GM19372 (cell line): ENCODE measurements at regions not wholly inside any gene's neighbourhood (a gene's known extent, or its start where the extent isn't known, plus 50 kb on each side); places are given as distances from the start of the nearest gene placed in this dataset.

Experiments
- ATAC-seq: cut with Tn5 transposase; IDR thresholded peaks from one replicate; pipeline ENCODE4 v1.9.1; 2021; ENCODE audit warnings: mild to moderate bottlenecking, low read depth, moderate library complexity; ENCODE audit not compliant: unreplicated experiment

DNA sequence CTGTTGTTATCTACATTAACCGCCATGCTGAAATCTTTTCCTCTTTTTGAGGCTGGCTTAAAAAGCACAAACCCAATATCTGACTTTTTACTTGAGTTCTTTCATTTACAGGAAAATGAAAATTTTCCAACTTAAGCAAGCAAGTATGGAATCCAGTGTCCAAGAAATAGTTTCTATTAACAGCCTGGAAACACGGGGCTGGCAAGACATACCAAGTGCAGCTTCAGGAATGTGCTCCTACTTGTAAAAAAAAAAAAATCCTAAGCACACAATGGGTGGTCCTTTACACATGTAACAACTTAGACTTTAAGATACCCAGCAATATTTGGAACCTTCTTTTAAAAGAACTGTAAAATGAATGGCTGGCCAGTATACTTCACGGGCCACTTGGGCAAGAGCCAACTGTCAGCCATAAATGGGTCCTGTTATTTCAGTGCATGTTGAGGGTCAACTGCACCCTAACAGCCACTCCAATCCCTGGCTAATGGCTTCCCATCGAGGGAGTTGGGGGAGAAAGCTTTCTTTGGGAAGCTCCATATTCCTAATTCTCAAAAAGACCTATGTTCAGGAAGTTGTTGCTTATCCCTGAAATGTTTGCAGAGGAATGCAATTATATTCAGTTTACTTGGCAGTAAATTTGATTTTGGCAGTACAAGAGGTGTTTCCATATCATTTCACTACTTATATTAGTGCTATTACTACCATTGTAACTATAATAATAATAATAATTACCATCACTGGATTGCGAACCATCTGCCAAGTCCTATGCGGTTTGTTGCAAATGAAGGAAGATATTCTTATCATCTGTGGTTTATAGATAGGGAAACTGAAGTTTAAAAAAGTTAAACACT, 236.4 kb upstream of the TMEM72 start:
- no peak for ATAC-seq

DNA sequence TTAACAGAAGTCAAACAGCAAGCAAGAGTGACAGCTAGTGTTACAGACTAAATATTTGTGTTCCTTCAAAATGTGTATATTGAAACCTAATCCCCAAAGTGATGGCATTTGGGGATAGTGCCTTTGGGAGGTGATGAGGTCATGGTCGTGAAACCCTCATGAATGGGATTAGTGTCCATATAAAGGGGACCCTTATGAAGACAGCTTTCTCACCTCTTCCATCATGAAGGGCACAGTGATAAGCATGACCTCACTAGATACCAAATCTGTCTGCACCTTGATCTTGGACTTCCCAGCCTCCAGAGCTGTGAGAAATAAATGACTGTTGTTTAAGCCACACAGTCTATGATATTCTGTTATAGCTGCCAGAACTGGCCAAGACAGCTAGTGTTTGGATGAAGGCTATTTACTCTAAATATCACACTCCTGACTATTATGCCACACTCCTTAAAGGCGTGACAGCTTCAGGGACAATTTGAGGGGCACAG, 235.7 kb upstream of the TMEM72 start:
- no peak for ATAC-seq

DNA sequence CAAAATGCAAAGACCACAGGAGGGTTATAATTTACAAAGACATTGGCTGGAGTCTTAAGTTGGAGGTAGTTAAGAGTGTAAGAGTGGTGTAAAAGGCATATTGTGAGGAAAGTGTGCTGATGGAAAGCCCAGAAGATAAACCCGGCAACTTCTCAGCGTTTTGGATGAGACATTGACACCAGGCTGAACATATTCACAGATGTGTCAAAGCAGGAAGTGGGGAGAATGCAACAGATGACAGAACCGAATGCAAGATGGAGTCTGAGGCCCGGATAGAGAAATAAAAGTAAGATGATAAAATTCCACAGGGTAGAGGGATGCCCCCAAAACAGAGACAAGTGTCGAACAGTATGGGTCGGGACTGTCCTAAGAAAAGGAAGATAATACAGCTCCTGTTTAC, 230.4 kb upstream of the TMEM72 start:
- ATAC-seq = no peak

DNA sequence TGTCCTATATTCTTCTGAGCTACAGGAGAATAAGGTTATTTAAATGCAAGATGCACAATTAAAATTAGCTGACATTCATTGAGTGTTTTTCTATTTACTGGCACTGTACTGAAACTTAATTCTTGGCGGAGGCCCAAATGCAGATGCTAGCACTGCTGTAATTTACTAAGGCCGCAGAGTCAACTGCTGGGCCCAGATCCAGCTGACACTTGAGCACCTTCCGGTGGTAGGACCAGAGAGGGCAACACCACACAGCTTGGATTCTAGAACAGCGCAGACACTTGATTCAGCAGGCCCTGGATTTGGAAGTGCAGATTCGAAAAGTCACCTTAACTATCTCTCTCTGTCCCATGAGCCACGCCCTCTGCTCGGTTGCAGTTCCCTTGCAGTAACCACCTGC, 228.6 kb upstream of the TMEM72 start:
- ATAC-seq = no peak

DNA sequence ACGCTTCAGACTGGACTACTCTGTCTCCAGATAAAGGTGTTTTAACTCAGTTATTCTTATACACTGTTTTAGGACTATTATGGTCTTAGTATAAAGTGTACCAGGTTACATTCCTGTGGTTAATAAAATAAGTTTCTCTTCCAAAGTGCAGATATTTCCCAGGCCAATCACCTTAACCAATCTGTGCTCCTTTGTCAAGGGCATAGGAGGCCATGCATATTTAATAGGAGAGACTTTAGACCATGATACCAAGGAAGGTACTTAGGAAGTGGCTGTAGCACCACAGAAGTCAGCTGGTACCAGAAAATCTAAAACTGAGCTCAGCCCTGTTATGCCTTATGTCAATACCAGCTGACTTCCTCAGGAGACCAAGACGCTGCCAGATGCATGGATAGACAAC, 226.5 kb upstream of the TMEM72 start:
- no peak for ATAC-seq

DNA sequence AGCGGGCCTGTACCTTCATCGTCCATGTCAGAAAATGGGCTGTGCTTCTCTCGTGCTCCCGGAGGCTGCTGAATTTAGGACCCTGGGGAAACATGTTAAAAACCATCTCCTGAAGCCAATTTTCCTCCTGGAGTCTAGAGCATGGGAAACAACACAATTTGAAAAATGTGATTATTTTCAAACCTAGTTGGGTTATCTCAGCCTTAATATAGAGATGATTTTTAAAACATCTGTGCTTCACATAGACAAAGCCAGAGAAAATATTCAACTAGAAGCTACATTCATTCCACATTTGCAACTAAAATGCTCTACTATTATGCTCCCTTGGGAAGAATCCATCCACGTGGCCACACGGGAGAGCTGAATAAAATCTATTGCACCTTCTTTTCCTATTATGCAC, 225.9 kb upstream of the TMEM72 start:
- no peak for ATAC-seq

DNA sequence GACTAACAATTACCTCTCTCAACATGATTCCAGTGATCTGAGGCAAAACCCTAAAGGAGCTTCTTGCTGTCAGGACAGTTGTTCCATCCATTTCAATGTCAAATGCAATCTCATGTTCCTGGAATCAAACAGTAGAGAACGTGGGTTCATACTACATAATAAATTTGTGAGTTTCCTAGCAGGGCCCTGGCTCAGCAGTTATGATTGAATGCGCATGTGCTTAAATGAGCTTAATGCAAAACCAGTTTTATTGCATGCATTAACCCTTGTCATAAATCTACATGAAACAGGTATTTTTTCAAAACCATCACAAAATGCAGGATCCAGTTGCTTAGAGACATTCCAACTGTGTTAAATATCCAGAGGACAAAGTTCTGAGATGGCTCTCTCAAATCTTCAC, 225.4 kb upstream of the TMEM72 start:
- no peak for ATAC-seq

DNA sequence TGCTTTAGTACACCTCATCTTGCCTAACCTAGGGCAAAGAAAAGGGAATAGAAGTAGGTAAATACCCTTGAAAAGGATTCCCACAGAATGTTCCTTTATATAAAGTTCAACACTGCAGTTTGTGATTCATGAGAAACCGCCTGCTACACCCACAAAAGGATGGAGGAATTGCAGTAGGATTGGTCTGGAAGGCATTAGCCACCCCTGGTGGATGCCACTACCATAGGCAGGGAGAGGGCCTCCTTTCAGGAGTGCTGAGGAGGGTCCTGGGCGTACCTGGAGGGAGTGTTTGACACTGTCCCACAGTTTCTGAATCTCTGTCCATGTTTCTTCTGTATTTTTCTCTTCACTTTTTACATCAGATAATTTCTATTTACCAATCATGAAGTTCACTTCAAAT, 221.8 kb upstream of the TMEM72 start:
- no peak for ATAC-seq

DNA sequence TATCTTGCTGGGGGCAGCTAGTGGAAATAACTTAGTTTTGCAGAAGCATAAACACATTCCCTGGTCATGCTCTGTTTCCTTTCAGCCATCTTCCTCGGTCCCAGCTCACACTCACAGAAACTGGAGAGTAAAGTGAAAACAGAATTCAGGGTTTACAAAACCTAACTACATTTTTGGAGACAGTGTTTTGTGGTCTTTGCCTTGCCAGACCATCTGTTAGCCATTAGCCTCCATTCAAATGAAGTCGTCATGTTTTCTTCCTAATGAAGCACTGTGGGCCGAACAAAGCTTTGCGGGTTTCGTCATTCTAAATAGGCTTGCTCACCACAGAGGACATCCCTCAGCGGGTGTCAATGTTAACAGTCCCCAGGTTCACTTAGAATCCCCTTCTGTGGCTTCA, 214.6 kb upstream of the TMEM72 start:
- ATAC-seq = no peak

DNA sequence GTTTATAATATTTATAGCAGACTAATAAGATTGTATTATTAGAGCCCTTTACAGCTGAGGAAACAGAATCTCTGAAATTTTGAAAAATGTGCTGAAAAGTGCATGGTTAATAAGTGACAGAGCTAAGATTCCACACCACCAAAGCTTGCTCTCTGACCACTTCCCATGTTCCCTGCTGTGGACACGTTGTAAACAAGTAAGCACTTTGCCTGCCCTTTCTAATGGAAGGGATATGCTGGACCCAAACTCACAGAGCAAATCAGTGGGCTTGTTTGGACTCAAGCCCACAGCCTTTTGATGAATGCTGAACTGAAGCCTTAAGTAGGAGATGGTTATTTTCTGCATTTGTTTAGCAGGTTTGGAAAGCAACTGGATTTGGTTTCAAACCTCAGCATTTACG, 214.0 kb upstream of the TMEM72 start:
- no peak for ATAC-seq

DNA sequence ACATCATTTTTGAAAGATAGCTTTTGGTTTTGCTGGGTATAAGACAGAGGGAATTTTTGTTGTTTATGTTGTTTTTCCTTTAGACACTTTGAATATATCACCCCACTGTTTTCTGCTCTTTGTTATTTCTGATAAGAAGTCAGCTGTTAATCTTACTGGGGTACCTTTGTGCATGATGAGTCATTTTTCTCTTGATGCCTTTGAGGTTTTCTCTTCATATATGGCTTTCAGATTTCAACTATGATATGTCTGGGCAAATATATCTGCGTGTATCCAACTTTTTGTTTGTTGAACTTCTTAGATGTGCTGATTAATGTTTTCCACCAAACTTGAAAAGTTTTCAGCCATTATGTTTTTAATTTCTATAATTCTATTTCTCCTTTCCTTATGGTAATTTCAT, 208.6 kb upstream of the TMEM72 start:
- ATAC-seq = no peak

DNA sequence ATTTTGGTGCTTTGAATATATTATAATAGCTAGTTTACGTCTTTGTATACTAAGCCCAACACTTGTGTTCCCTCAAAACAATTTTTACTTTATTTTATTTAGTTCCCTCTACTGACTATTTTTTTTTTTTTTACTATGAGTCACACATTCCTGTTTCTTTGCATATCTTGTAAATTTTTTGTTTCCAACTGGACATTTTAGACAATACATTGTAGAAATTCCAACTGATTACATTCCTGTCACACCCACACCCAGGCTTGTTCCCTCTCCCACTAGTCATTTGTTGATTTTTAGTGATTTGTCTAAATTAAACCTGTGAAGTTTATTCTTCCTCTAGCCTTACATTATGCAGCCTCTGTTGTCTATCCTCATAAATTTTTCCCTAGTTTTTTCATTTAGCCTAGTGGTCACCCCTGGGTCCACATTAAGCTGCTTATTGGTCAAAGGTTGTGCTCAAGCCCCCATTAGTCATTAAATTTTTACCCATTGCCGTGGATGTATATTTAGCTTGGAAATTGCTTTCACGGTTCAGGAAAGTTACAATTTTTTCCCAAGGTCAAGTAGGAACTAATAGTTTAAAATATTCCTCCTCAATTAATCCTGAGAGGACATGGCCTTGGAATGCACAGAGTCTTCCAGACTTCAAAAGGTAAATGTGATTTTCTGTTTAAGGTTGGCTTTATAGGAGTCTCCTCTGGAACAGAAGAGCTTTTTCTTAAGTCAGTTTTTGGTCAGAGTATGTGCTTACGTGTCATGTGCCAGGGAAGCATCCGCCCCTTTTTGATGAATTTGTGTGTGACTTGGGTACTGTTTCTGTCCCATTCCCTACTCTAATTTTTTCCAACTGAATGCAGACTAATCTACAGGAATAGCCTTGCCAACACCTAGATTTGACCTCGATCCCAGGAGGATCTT, 207.6 kb upstream of the TMEM72 start:
- no peak for ATAC-seq

DNA sequence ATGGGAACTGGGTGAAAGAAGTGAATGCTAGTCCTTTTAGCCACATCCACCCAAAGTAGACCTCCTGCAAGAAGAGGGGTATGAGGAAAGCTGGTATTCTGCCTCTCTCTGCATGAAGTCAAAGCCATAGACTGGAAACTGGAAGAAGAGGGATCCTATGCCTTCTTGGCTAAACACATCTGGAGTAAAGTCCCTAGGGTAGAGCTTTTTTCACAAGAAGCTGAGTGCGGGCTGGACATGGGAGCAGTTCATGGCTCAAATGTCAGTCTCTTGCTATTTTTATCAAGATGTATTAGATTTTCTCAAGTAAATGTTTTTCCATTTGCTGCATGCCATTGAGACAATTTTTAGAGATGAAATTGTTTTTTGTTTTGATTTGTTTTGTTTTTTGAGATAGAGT, 206.5 kb upstream of the TMEM72 start:
- ATAC-seq = no peak

DNA sequence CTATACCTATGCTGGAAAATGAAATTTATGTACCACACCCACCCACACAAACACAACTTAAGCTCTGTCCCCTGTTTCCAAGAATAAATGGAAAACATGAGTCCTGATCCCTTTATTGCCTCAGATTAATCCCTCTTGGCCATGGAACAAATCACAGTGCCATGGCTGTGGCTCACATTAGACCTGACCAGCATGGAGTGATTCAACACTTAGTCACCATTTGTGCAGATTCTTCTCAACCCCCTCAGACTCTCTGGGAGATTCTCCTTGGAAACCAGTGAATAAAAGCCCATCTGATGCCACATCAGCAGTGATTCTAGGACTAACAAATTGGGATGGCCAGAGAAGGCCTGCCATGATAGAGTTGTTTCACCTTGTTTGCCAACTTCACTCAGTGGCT, 204.4 kb upstream of the TMEM72 start:
- ATAC-seq = no peak

DNA sequence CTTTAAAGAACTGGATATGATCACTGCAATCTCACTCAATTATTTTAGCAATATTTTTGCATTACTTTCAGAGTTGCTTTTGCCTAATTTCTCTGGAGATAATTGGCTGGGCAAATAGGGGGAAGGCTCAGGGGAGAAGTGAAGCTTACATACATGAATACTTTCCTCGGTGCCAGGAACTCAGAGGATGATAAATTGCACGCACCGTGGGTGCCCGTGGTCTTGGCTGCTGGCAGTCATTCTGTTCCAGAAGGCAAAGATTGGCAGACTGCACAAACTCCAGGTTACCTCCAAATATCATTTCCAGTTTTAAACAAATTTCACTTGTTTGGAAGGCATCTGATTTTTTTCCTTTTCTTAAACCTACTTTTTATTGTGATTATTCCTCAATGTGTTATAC, 197.8 kb upstream of the TMEM72 start:
- ATAC-seq = no peak

DNA sequence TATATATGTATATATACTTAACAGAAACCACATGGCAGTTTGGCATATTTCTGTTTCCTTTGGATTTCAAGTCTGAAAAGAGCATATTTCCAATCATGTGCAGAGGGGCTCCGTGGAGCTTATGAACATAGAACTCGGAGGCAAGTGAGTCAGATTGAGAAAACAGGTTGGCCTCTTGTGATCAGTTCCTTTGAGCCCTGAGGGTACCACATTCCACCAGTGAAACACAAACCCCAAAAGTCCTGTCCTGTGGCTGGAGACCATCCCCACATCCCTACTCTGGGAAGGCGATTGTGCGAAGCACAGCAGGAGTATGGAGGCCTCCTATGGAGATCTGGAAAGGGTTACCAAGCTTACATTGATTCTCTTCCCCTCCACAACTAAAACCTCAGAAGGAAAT, 196.7 kb upstream of the TMEM72 start:
- ATAC-seq = no peak

DNA sequence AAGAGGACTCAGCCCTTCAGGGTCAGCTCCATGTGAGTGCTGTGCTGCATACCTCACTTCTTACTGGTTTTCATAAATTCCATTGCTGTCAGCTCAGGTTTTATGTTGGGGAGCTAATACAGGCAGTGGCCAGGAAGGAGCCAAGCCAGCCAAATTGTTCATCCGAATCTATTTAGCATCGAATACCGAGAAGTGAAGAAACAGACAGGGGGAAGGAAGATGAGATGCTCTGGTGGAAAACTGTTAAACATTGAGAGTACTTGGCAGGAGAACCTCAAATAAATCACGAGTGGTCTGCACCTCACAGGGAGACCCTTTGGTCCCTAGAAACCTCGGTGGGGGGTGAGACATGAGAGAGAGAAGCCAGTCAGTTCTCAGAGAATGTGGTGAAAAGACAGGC, 196.0 kb upstream of the TMEM72 start:
- no peak for ATAC-seq

DNA sequence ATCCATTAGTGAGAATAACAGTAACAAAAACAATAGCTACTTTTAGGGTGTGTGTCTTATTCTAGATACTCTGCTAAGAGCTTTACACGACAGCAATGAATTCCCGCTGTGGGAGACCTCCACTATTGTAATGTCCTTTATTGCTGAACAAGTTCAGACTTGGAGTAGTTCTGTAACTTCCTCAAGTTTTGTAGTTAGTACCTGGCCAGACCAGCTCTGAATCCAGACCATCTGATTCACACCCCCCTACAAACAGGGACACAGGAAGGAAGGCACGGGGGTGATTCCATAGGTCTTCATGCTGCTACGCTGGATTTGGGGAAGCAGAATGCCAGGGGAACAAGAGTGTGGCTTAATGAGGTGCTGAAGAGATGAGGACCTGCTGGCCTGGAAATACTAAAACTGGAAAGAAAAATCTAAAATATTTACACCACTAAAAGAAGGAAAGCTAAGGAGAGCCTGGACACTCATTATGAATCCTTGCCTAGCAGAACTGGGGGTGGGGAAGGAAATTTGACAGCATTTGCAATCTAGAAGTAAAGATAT, 194.6 kb upstream of the TMEM72 start:
- ATAC-seq = no peak

DNA sequence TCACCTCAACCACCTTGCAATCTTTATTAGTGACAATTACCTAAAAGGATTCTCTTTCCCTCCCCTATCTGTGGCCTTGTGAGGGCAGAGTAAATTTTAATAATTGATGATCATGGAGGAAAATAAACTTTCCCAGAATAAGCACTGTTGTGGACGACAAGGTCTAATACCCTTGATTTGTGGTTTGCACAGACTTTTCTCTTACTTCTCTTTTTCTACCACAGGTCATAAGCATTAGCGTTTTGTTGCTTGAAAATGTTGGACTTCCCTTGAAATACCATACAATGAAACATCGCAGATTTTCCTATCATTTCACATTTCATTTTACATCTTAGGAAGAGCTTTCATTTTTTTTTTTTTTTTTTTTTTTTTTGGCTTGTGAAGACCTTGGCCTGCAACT, 188.1 kb upstream of the TMEM72 start:
- ATAC-seq = no peak

DNA sequence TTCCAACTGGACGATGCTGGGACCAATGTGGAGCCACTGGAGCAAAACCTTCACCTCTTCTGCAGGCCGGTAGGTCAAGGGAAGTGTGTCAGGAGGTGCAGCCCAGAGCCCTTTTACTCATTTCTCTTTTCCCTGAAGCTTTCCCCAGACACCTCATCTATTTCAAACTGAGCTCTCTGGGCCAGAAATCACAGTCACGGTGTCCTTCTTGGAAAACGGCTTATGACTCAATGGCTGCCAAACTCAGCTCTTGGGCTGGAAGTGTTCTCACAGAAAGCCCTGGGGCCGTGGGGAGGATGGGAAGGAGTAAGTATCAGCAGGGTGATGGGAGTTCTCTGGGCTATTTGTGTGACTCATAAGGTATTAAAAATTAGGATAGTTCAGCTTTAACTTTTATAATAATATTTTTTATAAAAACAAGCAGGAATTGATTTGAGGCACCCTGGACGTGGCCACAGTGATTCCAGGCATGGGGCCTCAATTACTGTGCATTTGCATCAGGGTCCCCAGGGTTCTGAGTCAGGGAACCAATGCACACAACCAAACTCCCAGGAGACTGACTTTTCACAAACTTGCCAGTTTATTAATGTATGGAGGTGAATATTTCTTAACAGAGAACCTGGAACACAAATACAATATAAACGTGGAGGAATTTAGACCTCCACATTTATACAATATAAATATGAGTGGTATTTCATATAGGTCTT, 187.4 kb upstream of the TMEM72 start:
- no peak for ATAC-seq
